Smooth muscle cell (in vitro differentiated cells): ENCODE measurements at regions not wholly inside any gene's neighbourhood (a gene's known extent, or its start where the extent isn't known, plus 50 kb on each side); places are given as distances from the start of the nearest gene placed in this dataset.

Experiments used
- DNase-seq: peaks from one replicate; lab custom pipeline; 2025; ENCODE audit not compliant: unreplicated experiment; lab: John Stamatoyannopoulos, UW
- H2AFZ ChIP-seq: fragments of 200-600 bp; sonication (generic); 2 replicates; pipeline ENCODE4 v1.6.0; 2016; ENCODE audit warnings: antibody characterized with exemption, low read depth, mild to moderate bottlenecking
- H3F3A ChIP-seq: fragments of 200-600 bp; sonication (generic); 2 replicates; pipeline ENCODE4 v1.6.0; 2017; ENCODE audit warnings: antibody characterized with exemption, low read depth
- H3K27ac ChIP-seq: fragments of 200-600 bp; sonication (generic); 2 replicates; pipeline ENCODE4 v1.5.1; 2016; ENCODE audit warnings: low read depth, mild to moderate bottlenecking
- H3K27me3 ChIP-seq: fragments of 200-600 bp; sonication (generic); 2 replicates; pipeline ENCODE4 v1.6.1; 2016; ENCODE audit warnings: low read depth, mild to moderate bottlenecking
- H3K36me3 ChIP-seq: fragments of 200-600 bp; sonication (generic); 2 replicates; pipeline ENCODE4 v1.5.1; 2016; ENCODE audit warnings: low read depth
- H3K4me1 ChIP-seq: fragments of 200-600 bp; sonication (generic); 2 replicates; pipeline ENCODE4 v1.5.1; 2016; ENCODE audit warnings: low read depth
- H3K4me2 ChIP-seq: fragments of 200-600 bp; sonication (generic); 2 replicates; pipeline ENCODE4 v1.6.0; 2016; ENCODE audit warnings: mild to moderate bottlenecking
- H3K4me3 ChIP-seq: fragments of 200-600 bp; sonication (generic); 2 replicates; pipeline ENCODE4 v1.5.1; 2016; ENCODE audit warnings: mild to moderate bottlenecking
- H3K79me2 ChIP-seq: fragments of 200-600 bp; sonication (generic); 2 replicates; pipeline ENCODE4 v1.6.0; 2016; ENCODE audit warnings: low read depth, mild to moderate bottlenecking
- H3K9ac ChIP-seq: fragments of 200-600 bp; sonication (generic); 2 replicates; pipeline ENCODE4 v1.6.0; 2016; ENCODE audit warnings: low read depth
- H3K9me3 ChIP-seq: fragments of 200-600 bp; sonication (generic); replicated peaks from 2 replicates; pipeline ENCODE4 v1.5.1; 2016; ENCODE audit warnings: low read depth
- H4K20me1 ChIP-seq: fragments of 200-600 bp; sonication (generic); 2 replicates; pipeline ENCODE4 v1.6.0; 2016; ENCODE audit warnings: low read depth
- WGBS: methylation state at CpG from one replicate; pipeline ENCODE4 v1.1.7; 2016; ENCODE audit warnings: low lambda C conversion rate; 5-methylcytosine and 5-hydroxymethylcytosine counted together
- TF ChIP-seq, protein P1 (sequence below): fragments of 200-600 bp; sonication (generic); IDR thresholded peaks from 2 replicates; pipeline ENCODE4 v1.5.1; 2017; ENCODE audit warnings: borderline replicate concordance, mild to moderate bottlenecking, antibody characterized with exemption; ENCODE audit not compliant: insufficient read depth, poor library complexity, severe bottlenecking

DNA sequence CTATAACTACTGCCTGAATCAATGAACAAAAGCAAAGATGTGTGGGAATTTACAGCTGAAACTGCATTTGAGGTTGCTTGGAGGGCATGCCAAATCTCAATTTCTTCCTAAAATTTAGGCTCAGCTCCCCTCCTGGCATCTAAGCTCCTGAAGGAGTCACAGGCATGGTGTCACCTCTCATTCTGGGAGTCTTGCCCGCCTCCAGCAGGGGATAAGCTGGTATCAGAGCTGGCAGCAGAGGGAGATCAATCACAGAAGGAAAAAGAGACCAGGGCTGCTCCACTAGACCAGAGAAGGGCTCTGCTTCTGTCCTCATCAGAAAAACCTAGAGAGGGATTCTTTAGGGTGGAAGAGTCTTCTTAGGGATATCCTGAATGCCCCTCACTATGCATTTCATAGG, 150.4 kb upstream of the SLC6A11 start:
- no peak for DNase-seq

DNA sequence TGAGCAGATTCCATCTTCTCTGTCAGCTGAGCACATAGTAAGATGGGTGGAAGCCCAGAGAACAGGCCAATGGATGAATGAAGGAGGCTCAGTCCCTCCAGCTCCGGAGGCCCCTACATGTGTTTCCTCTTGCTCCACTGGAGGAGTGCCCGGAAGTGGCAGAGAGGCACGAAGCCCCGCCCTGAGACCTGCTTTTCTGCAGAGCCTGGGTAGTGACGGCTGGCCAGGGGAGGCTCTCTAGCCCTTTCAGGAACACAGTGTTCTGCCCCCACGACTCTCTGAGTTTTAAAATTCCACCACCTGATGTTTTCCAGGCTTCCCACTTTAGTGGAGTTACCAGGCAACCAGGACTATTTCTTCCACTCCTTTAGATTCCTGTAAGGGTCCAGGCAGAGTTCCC, 149.4 kb upstream of the SLC6A11 start:
- H3K9me3 ChIP-seq, result no peaks in the 10 kb centered on the region
- no peak overlapping the region for H3K4me2 ChIP-seq
- no peaks in the 10 kb centered on the region for H3K36me3 ChIP-seq
- H3K4me1 ChIP-seq, result no peaks in the 10 kb centered on the region
- WGBS, result 64% methylated on average over 6 of the region's 6 CpGs
- H3K27me3 ChIP-seq, result peaks cover 61% of the 10 kb centered on the region
- no peak for DNase-seq
- TF ChIP-seq, protein P1, sequence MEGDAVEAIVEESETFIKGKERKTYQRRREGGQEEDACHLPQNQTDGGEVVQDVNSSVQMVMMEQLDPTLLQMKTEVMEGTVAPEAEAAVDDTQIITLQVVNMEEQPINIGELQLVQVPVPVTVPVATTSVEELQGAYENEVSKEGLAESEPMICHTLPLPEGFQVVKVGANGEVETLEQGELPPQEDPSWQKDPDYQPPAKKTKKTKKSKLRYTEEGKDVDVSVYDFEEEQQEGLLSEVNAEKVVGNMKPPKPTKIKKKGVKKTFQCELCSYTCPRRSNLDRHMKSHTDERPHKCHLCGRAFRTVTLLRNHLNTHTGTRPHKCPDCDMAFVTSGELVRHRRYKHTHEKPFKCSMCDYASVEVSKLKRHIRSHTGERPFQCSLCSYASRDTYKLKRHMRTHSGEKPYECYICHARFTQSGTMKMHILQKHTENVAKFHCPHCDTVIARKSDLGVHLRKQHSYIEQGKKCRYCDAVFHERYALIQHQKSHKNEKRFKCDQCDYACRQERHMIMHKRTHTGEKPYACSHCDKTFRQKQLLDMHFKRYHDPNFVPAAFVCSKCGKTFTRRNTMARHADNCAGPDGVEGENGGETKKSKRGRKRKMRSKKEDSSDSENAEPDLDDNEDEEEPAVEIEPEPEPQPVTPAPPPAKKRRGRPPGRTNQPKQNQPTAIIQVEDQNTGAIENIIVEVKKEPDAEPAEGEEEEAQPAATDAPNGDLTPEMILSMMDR, result no peak
- H3F3A ChIP-seq, result no peaks in the 10 kb centered on the region
- no peak overlapping the region for H3K27ac ChIP-seq
- no peaks in the 10 kb centered on the region for H3K79me2 ChIP-seq
- H4K20me1 ChIP-seq, result no peaks in the 10 kb centered on the region
- H3K4me3 ChIP-seq, result no peak overlapping the region
- no peak overlapping the region for H3K9ac ChIP-seq
- no peak overlapping the region for H2AFZ ChIP-seq

More for the DNA sequence above, 150.4 kb upstream of the SLC6A11 start:
- Histone ChIP-seq H3K9me3 (no peaks in the 10 kb centered on the region), H4K20me1 (no peaks in the 10 kb centered on the region), H3K36me3 (no peaks in the 10 kb centered on the region), H3K4me3 (no peak overlapping the region), H2AFZ (no peak overlapping the region), H3K4me1 (no peaks in the 10 kb centered on the region), H3F3A (no peaks in the 10 kb centered on the region), H3K9ac (no peak overlapping the region), H3K27me3 (peaks cover 52% of the 10 kb centered on the region), H3K4me2 (no peak overlapping the region), H3K27ac (no peak overlapping the region), H3K79me2 (no peaks in the 10 kb centered on the region)
- TF ChIP-seq, protein P1, result no peak
- WGBS, result 60% methylated on average over 1 of the region's 1 CpG

- H3K4me2 ChIP-seq, result no peak overlapping the region
- WGBS, result 84% methylated on average over 8 of the region's 8 CpGs
- H3K9me3 ChIP-seq, result no peaks in the 10 kb centered on the region
- peaks cover 64% of the 10 kb centered on the region for H3K27me3 ChIP-seq
- no peaks in the 10 kb centered on the region for H4K20me1 ChIP-seq
- no peak overlapping the region for H3K4me3 ChIP-seq
- H3K27ac ChIP-seq, result no peak overlapping the region
- no peak overlapping the region for H2AFZ ChIP-seq
- H3K36me3 ChIP-seq, result no peaks in the 10 kb centered on the region
- H3K9ac ChIP-seq, result no peak overlapping the region
- no peaks in the 10 kb centered on the region for H3F3A ChIP-seq
- no peaks in the 10 kb centered on the region for H3K4me1 ChIP-seq
- no peak for DNase-seq
- no peaks in the 10 kb centered on the region for H3K79me2 ChIP-seq
- TF ChIP-seq, protein P1, result no peak
Measured at GRCh38 chr3:10667269-10667668, 148.8 kb upstream of the SLC6A11 start.

DNA sequence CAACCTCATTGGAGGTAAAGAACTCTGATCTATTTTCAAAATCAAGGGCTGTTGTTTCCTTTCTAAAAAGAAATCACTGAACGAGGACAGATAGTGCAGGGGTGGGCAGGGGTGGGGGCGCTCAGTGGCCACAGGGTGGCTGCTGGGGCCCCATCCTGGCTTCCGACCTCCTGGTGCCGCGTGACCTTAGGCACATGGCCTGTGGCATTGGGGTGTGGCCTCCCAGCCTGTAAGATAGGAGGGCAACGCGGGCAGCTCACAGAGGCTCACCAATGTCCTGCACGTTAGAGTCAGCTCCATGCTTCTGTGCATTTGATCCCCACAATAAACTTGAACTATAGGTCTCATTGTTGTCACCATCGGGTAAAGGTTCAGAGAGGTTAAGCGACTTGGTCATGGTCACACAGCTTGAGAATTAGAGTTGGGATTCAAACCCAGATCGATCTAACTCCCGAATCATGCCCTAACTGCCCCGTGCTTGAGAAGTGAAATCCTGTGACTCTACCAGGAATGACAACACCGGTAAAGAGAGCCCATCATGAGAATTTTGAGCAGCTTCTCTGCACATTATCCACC, 148.0 kb upstream of the SLC6A11 start:
- Histone ChIP-seq H3F3A (no peaks in the 10 kb centered on the region), H3K9me3 (no peaks in the 10 kb centered on the region), H3K36me3 (no peaks in the 10 kb centered on the region), H3K27me3 (peaks cover 64% of the 10 kb centered on the region), H3K9ac (no peak overlapping the region), H3K79me2 (no peaks in the 10 kb centered on the region), H2AFZ (no peak overlapping the region), H4K20me1 (no peaks in the 10 kb centered on the region), H3K4me2 (no peak overlapping the region), H3K4me1 (no peaks in the 10 kb centered on the region), H3K4me3 (no peak overlapping the region), H3K27ac (no peak overlapping the region)
- TF ChIP-seq, protein P1, result no peak
- DNase-seq, result no peak
- WGBS, result 83% methylated on average over 14 of the region's 14 CpGs
